H1 (cell line): ENCODE measurements at regions not wholly inside any gene's neighbourhood (a gene's known extent, or its start where the extent isn't known, plus 50 kb on each side); places are given as distances from the start of the nearest gene placed in this dataset.

ENCODE experiments used
- TAF7 ChIP-seq: optimal IDR thresholded peaks from 2 replicates; pipeline ENCODE3; 2011; ENCODE audit warnings: low read depth, mild to moderate bottlenecking, inconsistent platforms, low read length, moderate library complexity, borderline replicate concordance
- YY1 ChIP-seq: IDR thresholded peaks from 2 replicates; pipeline ENCODE4 v1.6.1; 2011; ENCODE audit warnings: low read depth, mild to moderate bottlenecking, low read length
- TF ChIP-seq, protein P1 (sequence below), 3 experiments: IDR thresholded peaks; 1 replicate in 2 of 3; 2 replicates in 1 of 3; pipeline versions ENCODE4 v1.5.1 to v1.6.1; 2011; ENCODE audit warnings: low read length in 3 of 3, mild to moderate bottlenecking in 3 of 3, inconsistent platforms in 2 of 3, low read depth in 1 of 3, moderate library complexity in 1 of 3; ENCODE audit not compliant: insufficient read depth in 1 of 3; ENCODE audit errors: control extremely low read depth in 1 of 3

DNA sequence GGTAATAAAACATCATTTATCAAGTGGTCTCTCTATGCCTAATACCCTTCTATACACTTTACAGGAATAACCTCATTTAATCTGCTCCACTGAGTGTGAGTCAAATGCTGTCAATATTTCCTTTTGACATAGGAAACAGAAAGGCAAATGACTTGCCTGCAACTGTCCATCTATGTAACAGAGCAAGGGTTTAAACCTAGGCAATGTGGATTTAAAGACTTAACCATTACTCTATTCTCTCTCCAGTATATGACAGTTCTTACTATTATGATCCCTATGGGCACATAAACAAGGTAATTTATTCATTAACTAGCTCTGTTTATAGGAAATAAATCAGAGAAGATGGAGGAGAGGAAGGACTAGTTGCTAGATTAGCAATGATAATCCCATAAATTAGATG is 70.6 kb downstream of the FSCB start:
- TF ChIP-seq, protein P1, sequence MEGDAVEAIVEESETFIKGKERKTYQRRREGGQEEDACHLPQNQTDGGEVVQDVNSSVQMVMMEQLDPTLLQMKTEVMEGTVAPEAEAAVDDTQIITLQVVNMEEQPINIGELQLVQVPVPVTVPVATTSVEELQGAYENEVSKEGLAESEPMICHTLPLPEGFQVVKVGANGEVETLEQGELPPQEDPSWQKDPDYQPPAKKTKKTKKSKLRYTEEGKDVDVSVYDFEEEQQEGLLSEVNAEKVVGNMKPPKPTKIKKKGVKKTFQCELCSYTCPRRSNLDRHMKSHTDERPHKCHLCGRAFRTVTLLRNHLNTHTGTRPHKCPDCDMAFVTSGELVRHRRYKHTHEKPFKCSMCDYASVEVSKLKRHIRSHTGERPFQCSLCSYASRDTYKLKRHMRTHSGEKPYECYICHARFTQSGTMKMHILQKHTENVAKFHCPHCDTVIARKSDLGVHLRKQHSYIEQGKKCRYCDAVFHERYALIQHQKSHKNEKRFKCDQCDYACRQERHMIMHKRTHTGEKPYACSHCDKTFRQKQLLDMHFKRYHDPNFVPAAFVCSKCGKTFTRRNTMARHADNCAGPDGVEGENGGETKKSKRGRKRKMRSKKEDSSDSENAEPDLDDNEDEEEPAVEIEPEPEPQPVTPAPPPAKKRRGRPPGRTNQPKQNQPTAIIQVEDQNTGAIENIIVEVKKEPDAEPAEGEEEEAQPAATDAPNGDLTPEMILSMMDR (IDR thresholded peaks at IDR 0.05; ENCODE audit: control extremely low read depth in 1 of 3, insufficient read depth in 1 of 3, low read depth in 1 of 3, low read length in 3 of 3) = no peak
- TF ChIP-seq YY1 = no peak
- no peak for TF ChIP-seq TAF7
